Ovary (tissue), 7 donors: ENCODE measurements at regions not wholly inside any gene's neighbourhood (a gene's known extent, or its start where the extent isn't known, plus 50 kb on each side); places are given as distances from the start of the nearest gene placed in this dataset.

ENCODE experiments used
- DNase-seq, 5 donors: peaks; one replicate each; pipeline ENCODE4 v3.0.0-alpha.2; 2019 to 2020
- H3K27ac ChIP-seq, 2 donors: fragments of 200-600 bp; one replicate each; pipeline versions ENCODE4 v1.5.1 to v1.8.0; 2019 to 2022
- H3K27me3 ChIP-seq: fragments of 200-600 bp; one replicate; pipeline ENCODE4 v1.8.0; 2022
- H3K36me3 ChIP-seq: fragments of 200-600 bp; sonication (generic); one replicate; pipeline ENCODE4 v1.5.1; 2019
- H3K4me1 ChIP-seq: one replicate; pipeline ENCODE4 v1.8.1; 2013; ENCODE audit warnings: mild to moderate bottlenecking, moderate library complexity; ENCODE audit not compliant: insufficient read depth
- H3K4me3 ChIP-seq: fragments of 200-600 bp; sonication (generic); one replicate; pipeline ENCODE4 v1.5.1; 2017
- H3K9me3 ChIP-seq, 2 donors: fragments of 200-600 bp in 1 of 2; sonication (generic) in 1 of 2; one replicate each; pipeline versions ENCODE4 v1.5.1 to v1.8.1; 2013 to 2019; ENCODE audit warnings: mild to moderate bottlenecking in 1 of 2, moderate library complexity in 1 of 2
- EP300 ChIP-seq: sonication (generic); formaldehyde crosslinking; IDR thresholded peaks from one replicate; pipeline ENCODE4 v1.6.1; 2017; ENCODE audit warnings: antibody characterized with exemption
- POLR2A ChIP-seq: fragments of 450-650 bp; IDR thresholded peaks from one replicate; pipeline ENCODE4 v1.6.1; 2017; ENCODE audit warnings: antibody characterized with exemption, mild to moderate bottlenecking, moderate library complexity
- WGBS, 3 donors: extraction: QIAGEN DNeasy Blood & Tissue Kit in 1 of 3; methylation state at CpG; one replicate each; pipeline versions ENCODE4 v1.1.5 to v1.1.7; 2013 to 2017; 5-methylcytosine and 5-hydroxymethylcytosine counted together
- intact Hi-C, 4 donors: fragments of 100-400 bp; cut with DNase I; formaldehyde crosslinking; loops; one replicate each; pipeline versions ENCODE4 v1.11.0 to v1.15.1; 2022 to 2023
- TF ChIP-seq, protein P1 (sequence below), 3 donors: fragments of 450-650 bp in 2 of 3; fragments of 200-600 bp in 1 of 3; IDR thresholded peaks; one replicate each; pipeline versions ENCODE4 v1.5.1 to v1.8.0; 2016 to 2022; ENCODE audit warnings: antibody characterized with exemption in 3 of 3, mild to moderate bottlenecking in 1 of 3
- donor health status: DM: no; HTN: no; CAD: no; lungs with moderate emphysema.
- donor health status: DM: no; HTN: no; CAD: no.
- donor health status: Bipolar disorder and iron deficiency.
- donor health status: DM: no; HTN: no; CAD: no.
- donor health status: DM: yes; HTN: yes; CAD: no.

DNA sequence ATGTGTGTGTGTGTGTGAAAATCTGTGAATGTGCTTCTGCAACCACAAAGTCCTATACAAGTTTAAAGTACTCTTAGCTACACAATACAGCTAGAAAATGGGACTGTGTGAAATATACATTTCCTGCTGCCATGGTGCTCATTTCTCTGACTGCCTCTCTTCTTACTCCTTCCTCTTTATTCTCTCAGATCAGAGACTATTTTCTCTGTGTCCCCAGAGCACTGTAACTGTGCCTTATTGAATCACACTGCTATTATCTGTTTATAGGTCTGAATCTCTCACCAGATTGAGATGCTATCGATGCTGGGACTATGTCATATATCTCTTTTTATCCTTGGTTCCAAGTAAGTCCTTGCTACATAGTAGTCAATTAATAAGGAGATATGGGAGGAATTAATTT, 217.9 kb upstream of the SLCO3A1 start:
- H3K27ac ChIP-seq = no peak overlapping the region
- H3K4me3 ChIP-seq = no peak overlapping the region
- intact Hi-C loops = no loop called here
- H3K36me3 ChIP-seq = no peaks in the 10 kb centered on the region
- TF ChIP-seq, protein P1, sequence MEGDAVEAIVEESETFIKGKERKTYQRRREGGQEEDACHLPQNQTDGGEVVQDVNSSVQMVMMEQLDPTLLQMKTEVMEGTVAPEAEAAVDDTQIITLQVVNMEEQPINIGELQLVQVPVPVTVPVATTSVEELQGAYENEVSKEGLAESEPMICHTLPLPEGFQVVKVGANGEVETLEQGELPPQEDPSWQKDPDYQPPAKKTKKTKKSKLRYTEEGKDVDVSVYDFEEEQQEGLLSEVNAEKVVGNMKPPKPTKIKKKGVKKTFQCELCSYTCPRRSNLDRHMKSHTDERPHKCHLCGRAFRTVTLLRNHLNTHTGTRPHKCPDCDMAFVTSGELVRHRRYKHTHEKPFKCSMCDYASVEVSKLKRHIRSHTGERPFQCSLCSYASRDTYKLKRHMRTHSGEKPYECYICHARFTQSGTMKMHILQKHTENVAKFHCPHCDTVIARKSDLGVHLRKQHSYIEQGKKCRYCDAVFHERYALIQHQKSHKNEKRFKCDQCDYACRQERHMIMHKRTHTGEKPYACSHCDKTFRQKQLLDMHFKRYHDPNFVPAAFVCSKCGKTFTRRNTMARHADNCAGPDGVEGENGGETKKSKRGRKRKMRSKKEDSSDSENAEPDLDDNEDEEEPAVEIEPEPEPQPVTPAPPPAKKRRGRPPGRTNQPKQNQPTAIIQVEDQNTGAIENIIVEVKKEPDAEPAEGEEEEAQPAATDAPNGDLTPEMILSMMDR (IDR thresholded peaks at IDR 0.05) = no peak
- TF ChIP-seq POLR2A = no peak
- TF ChIP-seq EP300 = no peak
- WGBS, 3 donors = 73 to 94% (median 84%) methylated on average over 1 of the region's 1 CpG
- no peaks in the 10 kb centered on the region for H3K9me3 ChIP-seq
- no peaks in the 10 kb centered on the region for H3K27me3 ChIP-seq
- no peak for DNase-seq
- no peaks in the 10 kb centered on the region for H3K4me1 ChIP-seq

DNA sequence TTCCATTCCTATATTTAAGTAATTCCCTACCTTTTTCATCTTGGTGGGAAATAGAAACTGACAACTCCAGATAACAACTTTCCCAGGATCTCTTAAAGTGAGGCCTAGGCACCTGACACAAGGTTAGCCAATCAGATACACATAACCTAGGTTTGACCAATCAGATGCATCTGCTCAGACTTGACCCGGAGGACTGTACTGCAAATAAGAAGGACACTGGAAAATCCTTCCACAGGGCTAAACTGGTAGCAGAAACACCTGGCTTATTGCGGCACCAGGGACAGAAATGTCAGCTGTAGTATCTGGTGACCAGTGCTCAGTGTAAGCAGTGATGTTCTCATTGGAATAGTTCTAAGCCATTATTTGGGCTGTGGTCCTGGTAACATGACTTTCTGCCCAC, 204.5 kb upstream of the SLCO3A1 start:
- H3K4me3 ChIP-seq = no peak overlapping the region
- WGBS, 3 donors = 88 to 93% (median 89%) methylated on average over 2 of the region's 2 CpGs
- H3K9me3 ChIP-seq = no peaks in the 10 kb centered on the region
- H3K27ac ChIP-seq = no peak overlapping the region
- H3K4me1 ChIP-seq = no peaks in the 10 kb centered on the region
- H3K27me3 ChIP-seq = no peaks in the 10 kb centered on the region
- TF ChIP-seq, protein P1 (IDR thresholded peaks at IDR 0.05) = no peak
- TF ChIP-seq EP300 (no peak), POLR2A (no peak)
- intact Hi-C loops = no loop called here
- no peak for DNase-seq
- H3K36me3 ChIP-seq = no peaks in the 10 kb centered on the region

DNA sequence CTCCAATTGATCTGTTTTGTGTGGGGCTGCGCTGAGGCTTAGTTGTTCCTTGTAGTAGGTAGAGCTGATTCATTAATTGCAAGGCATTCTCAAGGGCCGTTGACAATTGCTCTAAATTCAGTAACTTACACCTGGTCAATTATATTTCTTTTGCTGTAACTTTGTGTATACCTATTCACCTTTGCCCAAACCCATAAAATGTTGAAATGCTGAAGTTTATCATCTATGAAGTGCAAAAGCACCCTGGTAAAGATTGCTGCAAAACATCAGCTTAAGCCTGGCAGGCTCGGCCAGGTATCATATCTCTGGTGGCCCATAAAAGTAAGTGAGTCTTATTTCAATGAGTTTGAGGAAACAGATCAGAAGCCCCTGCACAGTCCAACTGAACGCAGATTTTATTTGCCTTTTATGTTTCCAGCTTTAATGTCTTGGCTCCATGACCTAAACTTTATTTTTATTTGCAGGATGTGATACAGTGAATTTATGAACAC, 203.6 kb upstream of the SLCO3A1 start:
- Histone ChIP-seq H3K36me3 (no peaks in the 10 kb centered on the region), H3K27ac (no peak overlapping the region), H3K9me3 (no peaks in the 10 kb centered on the region), H3K27me3 (no peaks in the 10 kb centered on the region), H3K4me1 (no peaks in the 10 kb centered on the region), H3K4me3 (no peak overlapping the region)
- intact Hi-C loops = no loop called here
- 79 to 83% (median 83%) methylated on average over 4 of the region's 4 CpGs for WGBS, 3 donors
- TF ChIP-seq POLR2A (no peak), EP300 (no peak)
- TF ChIP-seq, protein P1 (IDR thresholded peaks at IDR 0.05) = no peak
- no peak for DNase-seq

DNA sequence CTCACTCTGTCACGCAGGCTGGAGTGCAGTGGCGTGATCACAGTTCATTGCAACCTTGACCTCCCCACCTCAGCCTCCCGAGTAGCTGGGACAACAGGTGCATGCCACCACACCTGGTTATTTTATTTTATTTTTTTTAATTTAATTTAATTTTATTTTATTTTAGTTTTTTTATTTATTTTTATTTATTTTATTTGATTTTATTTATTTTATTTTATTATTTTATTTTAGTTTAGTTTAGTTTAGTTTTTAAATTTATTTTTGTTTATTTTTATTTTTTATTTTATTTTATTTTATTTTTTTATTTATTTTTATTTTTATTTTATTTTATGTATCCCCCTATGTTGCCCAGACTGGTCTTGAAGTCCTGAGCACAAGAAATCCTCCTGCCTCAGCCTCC, 202.3 kb upstream of the SLCO3A1 start:
- H3K4me1 ChIP-seq = no peaks in the 10 kb centered on the region
- no peak overlapping the region for H3K4me3 ChIP-seq
- WGBS, 3 donors = 70 to 83% (median 73%) methylated on average over 3 of the region's 3 CpGs
- no peak for DNase-seq
- TF ChIP-seq EP300 (no peak), POLR2A (no peak)
- TF ChIP-seq, protein P1 (IDR thresholded peaks at IDR 0.05) = no peak
- intact Hi-C loops = no loop called here
- no peak overlapping the region for H3K27ac ChIP-seq
- no peaks in the 10 kb centered on the region for H3K36me3 ChIP-seq
- no peaks in the 10 kb centered on the region for H3K9me3 ChIP-seq
- H3K27me3 ChIP-seq = no peaks in the 10 kb centered on the region
